ENCODE measurements at regions not wholly inside any gene's neighbourhood (a gene's known extent, or its start where the extent isn't known, plus 50 kb on each side); places are given as distances from the start of the nearest gene placed in this dataset.

DNA sequence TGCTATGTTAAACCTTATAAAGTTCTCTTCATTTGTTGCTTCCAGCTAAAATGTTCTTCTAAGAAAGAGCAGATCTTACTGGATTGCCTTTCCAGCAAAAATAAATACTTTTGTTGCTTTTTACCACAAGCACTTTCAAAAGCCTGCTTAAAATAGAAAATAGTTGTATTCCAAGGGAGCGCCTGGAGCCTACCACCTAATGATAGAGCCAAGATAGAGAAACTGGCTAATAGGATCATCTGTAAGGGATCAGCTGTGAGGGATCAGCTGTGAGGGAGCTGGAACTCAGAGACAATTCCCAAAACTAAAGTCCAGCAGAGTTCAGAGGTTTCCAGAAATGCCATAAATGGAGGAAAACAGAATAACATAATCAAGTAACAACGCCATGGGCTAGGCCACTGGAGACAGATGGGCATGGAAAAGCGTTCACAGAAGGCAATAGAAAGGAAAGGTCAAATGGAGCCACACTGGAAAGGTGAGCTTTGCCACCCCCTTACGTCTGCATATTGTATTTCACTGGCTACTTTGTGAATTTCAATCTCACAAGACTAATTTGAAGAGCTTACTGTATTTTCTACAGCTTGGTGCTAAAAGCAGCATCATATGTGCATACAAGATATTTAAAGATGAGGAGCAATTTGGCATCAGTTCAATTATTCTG, 140.6 kb upstream of the TLE4 start:
- TF ChIP-seq EP300 (IDR thresholded peaks at IDR 0.05; ENCODE audit: low read depth) (no peak), POLR2AphosphoS5 (IDR thresholded peaks at IDR 0.05) (no peak)

Data from transverse colon (tissue), 3 donors.